HG02852 (cell line): ENCODE measurements at regions not wholly inside any gene's neighbourhood (a gene's known extent, or its start where the extent isn't known, plus 50 kb on each side); places are given as distances from the start of the nearest gene placed in this dataset.

Experiments
- ATAC-seq: cut with Tn5 transposase; IDR thresholded peaks from one replicate; pipeline ENCODE4 v1.9.1; 2021; ENCODE audit warnings: mild to moderate bottlenecking, moderate library complexity; ENCODE audit not compliant: unreplicated experiment

- no peak for ATAC-seq
Measured at GRCh38 chr9:79883073-79883645, 311.4 kb downstream of the TLE4 start.

GRCh38 chr9:79880626-79881025 is 308.9 kb downstream of the TLE4 start:
- peak; percentile 44 for ATAC-seq

GRCh38 chr9:79877943-79878602 is 306.3 kb downstream of the TLE4 start:
- no peak for ATAC-seq

DNA sequence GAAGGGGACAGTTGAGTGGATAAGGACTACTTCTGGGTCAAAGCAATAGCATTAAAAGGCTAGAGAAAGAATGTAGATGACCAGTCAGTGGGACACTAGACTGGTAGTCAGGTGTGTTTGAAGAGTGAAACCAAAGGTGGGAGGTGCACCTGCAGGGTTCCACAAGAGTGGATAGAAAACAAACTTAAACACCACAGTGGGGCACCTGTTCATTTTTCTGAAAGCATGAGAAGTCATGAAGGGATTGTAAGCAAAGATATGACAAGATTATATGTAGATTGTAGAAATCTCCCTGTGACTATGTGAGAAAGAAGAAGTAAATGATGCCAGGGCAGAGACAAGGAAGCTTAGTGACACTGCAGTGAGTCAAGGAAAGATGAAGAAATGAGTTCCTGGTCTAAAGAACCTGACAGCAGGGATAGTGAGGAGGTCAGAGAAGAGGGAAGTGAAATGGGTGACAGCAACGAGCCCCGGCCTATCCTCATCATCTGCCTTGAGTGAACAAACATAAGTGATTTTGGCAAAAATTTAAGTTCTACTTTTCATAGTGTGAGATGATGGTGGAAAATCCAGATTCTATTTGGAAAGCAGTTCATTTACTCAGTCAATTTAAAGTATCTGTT is 296.9 kb downstream of the TLE4 start:
- peak; percentile 56 for ATAC-seq

DNA sequence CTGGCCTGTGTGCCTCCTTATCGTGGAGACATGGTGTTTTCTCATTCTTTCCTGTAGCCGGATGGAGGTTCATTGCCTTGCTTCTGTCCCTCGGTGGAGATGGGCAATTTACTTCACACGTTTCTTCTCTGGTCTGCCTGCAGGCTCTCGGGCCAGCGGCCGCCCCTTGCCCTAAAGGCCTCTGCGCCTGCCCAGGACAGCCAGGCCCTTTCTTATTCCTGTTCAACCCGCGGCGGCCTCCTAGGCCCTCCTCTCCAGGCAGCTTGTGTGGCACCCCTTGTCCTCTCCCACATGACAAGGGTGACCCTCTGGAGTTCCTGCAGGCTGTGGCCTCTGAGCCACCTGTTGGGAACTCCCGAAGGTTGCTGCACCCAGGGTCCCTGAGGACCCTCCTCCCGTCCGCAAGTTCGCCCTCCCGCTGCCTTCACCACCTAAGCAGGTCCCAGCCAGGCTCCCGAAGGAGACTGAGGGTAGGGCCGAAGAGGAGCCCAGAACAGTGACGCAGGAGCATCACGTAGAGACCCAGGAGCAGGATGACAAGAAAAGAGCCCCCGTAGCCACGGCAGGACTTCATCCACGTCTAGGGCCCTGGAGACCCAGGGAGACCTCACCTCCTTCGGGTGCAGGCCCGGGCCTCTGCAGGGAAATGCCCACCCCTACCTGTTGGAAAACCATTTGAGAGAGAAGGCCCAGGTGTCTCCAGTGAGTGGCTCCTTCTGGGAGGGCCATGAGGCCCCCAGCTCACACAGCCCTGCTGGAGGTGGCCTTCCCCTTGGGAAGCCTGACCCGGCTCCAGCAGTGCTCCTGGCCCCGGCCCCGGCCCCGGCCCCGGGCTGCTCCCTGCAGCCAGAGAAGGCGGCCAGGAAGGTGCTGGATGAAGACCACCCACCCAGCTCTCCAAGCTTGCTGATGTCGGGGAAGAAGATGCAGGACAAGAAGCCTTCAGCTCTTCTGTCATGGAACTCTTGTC is 291.4 kb downstream of the TLE4 start:
- no peak for ATAC-seq

- peak; percentile 74 for ATAC-seq
Measured at GRCh38 chr9:79858508-79858907, 286.7 kb downstream of the TLE4 start.

DNA sequence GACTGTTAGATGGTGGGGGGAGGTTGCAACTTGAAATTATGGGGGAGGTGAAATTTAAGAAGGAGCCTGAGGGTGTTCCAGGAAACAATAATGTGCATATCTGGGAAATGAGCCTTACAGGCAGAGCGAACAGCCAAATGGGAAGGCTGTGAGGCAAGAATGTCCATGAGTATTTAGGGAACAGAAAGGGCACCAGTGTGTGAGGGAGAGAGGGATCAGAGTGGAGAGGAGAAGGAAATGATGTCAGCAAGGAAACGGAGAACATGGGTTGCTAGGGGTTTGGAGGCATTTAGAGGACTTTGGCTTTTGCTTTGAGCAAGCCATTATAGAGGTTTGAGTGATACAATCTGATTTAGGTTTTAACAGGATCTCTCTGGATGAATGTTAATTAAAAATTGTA is 285.4 kb downstream of the TLE4 start:
- no peak for ATAC-seq

GRCh38 chr9:79847074-79847473 is 275.3 kb downstream of the TLE4 start:
- no peak for ATAC-seq

- no peak for ATAC-seq
Measured at GRCh38 chr9:79829566-79830302, 258.0 kb downstream of the TLE4 start.

- ATAC-seq = peak; percentile 75
Measured at GRCh38 chr9:79824265-79824664, 252.5 kb downstream of the TLE4 start.

DNA sequence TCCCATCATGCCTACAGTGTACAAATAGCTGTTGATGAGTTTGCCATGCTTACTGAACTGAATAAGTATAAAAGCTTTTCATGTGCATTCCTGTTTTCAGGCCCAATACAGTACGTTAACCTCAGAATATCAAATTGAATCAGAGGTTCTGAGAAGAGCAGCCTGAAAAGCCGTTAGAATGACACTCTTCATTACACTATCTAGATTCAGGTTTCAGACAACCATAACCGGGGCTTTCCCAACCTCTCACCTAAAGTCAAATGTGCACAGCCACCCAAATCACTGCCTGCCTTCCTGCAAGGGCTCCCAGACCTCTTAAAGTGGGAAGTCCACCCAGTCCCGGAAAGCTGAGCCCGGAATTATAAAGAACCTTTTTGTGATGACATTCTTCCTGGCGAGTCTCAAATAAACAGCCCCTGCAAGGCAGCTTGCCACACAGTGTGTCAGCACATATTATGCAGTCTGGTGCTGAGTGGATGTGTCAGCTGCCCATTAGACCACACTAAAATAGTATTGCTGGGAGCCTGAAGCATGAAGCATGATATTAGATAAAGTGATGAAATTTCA is 245.8 kb downstream of the TLE4 start:
- peak; percentile 91 for ATAC-seq

GRCh38 chr9:79813258-79813638 is 241.5 kb downstream of the TLE4 start:
- no peak for ATAC-seq

DNA sequence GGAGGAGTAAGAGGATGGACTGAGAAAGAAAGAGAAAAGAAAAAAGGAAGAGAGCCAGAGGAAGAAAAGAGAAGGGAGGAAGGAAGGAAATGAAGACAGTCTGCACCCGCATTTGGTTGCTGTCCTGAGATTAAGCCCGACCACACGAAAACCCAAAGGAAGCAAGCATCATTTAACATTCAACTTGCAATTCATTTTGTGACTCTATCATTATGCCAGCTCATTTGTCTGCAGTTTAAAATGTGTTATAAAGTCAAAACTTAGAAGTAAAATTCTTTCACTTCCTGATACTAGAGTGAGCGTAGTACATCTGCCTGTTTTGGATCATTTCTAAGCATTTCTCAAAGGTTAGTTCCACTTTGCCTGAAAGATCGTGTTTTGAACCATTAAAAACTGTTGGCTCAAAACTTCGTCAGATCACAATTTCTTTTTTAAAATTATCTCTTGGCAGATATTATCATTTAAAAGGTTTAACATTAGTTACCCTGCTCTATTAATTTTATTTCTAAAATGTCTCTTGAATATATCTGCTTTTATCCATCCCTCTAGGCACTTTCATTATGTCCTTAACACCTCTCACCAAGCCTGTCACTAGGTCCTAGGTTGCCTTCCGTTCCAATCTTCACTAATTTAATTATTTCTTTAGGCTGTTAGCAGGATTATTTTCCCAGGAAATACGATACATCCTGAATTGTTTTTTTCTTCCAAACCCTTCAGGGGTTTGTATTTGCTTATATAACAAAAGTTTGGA is 240.9 kb downstream of the TLE4 start:
- peak; percentile 59 for ATAC-seq

GRCh38 chr9:79812099-79812498 is 240.3 kb downstream of the TLE4 start:
- ATAC-seq = no peak

GRCh38 chr9:79809931-79810330 is 238.2 kb downstream of the TLE4 start:
- ATAC-seq = no peak

- ATAC-seq = no peak
Measured at GRCh38 chr9:79809316-79809876, 237.6 kb downstream of the TLE4 start.

GRCh38 chr9:79807971-79808370 is 236.2 kb downstream of the TLE4 start:
- no peak for ATAC-seq

GRCh38 chr9:79806086-79806485 is 234.3 kb downstream of the TLE4 start:
- ATAC-seq = no peak

- ATAC-seq = no peak
Measured at GRCh38 chr9:79801459-79801858, 229.7 kb downstream of the TLE4 start.
